GM18907 (cell line): ENCODE measurements at regions not wholly inside any gene's neighbourhood (a gene's known extent, or its start where the extent isn't known, plus 50 kb on each side); places are given as distances from the start of the nearest gene placed in this dataset.
"Not testable (repeated sequence)": the region's sequence is repeated elsewhere in the genome, so short reads cannot be mapped to it uniquely, and the experiment has no call there.

Experiments used
- ATAC-seq: cut with Tn5 transposase; IDR thresholded peaks from one replicate; pipeline ENCODE4 v1.9.1; 2021; ENCODE audit warnings: mild to moderate bottlenecking, moderate library complexity; ENCODE audit not compliant: unreplicated experiment

DNA sequence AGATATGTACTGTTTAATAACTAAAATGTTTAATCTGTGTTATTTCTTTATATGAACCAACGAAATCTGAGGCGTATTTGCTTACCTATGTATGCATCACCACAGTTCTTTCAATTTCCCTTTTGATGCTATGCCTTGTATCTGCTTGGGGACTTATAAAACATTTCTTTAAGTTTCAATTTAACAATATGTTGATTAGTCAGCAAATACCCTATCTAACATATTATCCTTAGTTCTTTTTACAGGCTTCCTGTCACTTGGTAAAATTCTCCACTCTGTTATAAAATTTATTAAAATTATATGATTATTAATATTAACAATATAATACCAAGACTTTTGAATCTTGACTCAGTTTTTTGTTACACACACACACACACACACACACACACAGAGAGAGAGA is 174.3 kb downstream of the CPS1 start:
- no peak for ATAC-seq

DNA sequence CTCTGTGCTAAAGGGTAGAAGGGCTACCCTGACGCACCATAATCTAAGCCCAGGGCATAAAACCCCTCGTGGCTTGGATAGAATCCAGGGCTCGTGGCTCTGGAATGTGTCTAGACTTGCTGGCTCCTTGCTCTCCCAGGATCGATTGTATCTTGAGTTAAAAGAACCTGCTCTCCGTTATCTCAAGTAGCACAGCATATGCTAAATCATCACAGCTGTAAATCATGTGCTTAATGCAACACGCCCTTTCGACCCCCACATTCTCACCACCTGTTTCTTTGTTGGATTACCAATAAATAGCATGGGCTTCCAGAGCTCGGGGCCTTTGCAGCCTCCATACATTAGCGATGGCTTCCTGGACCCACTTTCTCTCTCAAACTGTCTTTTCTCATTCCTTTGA is 190.4 kb downstream of the CPS1 start:
- ATAC-seq = not testable (repeated sequence)

DNA sequence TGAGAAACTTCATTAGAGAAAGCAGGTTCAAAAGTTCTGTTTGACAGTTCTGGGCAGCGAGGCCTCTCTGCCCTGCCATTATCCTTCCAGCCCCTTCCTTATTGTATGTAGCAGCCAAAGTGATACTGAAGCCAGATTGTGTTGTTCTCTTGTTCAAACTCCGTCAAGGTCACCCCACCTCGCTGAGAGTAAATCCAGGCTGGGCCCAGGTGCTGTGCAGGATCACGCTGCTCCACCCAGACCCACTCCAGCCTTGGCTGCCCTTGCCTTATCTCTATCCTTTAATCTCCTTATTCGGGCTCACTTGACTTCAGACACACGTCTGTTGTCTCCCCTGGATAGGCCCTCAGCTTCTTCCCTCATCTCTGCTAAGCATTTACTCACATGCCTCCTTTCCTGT is 196.1 kb downstream of the CPS1 start:
- no peak for ATAC-seq

DNA sequence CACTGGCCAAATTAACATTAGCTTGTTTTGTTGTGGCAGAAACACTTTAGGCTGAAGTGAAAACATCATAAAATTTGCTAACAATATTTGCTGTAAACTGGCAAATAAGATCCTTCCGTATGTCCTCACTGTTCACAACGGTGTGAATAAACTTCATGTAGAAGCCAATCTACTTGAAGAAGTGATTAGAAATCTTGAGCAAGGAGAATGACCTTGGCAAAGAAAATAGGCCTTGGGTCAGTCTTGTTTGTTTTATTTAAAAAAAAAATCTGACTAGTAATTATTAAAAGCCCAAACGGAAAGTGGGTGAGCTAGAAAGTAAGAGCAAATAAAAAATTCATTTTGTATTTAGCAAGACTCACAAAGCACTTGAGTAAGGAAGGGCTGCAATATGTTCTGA is 197.0 kb downstream of the CPS1 start:
- ATAC-seq = no peak

DNA sequence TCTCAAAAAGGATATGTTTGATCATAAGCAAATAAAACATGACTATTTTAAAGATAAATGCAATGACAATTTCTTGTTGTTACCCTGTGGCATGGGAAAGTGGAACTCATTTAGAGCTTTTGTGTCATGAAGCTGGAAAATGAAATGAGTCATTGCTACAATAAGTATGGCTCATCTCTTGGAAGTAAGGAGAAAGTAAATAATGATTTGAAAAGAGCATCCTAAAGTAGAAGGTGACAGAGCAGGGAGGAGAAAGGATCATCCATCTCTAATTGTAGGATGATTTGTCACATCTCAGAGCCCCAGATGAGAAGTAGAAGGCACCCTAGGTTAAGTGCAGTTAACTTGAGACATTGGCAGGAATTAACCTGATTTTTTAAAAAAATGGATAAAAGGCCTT is 200.5 kb downstream of the CPS1 start:
- ATAC-seq = no peak

DNA sequence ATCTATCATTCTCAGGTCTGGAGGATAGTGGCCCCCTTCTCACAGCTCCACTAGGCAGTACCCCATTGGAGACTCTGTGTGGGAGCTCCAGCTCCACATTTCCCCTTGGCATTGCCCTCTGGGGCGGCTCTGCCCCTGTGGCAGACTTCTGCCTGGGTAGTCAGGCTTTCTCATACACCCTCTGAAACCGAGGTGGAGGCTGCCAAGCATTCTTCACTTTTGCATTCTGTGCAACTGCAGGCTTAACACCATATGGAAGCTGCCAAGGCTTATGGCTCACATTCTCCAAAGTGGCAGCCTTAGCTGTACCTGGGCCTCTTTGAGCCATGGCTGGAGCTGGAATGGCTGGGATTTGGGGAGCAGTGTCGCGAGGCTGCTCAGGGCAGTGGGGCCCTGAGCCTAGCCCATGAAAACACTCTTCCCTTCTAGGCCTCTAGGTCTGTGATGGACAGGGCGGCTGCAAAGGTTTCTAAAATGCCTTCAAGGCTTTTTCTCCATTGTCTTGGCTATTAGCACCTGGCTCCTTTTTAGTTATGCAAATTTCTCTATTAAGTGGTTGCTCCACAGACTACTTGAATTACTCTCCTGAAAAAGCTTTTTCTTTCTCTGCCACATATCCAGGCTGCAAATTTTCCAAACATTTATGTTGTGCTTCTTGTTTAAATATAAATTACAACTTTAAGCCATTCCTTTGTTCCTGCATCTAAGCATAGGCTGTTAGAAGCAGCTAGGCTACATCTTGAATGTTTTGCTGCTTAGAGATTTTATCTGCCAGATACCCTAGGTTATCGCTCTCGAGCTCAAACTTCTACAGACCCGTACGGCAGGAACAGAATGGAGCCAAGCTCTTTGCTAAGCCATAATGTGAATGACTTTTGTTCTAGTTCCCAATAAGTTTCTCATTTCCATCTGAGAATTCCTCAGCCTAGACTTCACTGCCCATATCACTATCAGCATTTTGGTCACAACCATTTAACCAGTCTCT is 206.5 kb downstream of the CPS1 start:
- ATAC-seq = no peak

DNA sequence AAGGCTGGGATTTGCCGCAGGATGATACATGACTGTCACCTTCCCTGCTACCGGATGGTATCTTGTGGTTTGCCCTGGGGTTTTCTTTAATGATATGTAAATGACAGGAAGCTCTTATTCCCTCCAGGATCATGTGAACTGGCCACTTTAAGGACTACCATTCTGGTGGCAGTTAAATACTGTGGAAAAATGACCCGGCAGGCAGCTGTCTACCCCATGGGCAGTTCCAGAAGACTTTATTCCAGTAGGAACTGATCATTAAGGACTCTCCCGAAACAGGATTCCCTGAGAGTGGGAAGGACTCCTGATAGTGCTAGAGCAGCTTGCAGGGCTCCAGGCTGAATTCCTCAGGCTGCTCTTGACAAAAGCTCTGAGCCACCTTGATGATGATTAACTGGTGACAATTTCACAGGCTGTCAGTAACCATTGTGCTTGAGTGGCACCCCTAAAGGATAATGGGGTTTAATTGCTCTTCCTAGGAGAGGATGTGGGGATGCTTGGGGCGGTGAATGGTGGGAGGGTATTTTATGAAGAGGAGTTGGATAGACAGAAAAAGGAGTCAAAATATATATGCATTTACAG is 212.0 kb downstream of the CPS1 start:
- ATAC-seq = no peak

DNA sequence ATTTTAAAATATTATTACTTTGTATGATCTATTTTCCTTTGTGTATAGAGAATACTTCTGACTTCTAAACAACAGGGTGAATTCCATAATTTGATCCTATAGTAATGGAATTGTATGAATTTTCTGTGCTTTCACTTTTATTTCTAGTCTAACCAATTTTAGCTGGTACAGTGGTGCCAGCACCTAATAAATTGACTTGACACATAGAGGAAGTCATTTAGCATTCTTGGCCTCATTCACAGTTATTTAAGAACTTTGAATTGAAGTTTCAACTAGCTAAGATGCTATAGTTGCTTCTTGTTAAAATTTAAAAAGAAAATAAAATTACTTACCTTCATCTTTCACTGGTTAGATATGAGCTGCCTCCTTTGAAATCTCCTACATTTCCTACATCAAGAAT is 220.4 kb downstream of the CPS1 start:
- ATAC-seq = no peak

DNA sequence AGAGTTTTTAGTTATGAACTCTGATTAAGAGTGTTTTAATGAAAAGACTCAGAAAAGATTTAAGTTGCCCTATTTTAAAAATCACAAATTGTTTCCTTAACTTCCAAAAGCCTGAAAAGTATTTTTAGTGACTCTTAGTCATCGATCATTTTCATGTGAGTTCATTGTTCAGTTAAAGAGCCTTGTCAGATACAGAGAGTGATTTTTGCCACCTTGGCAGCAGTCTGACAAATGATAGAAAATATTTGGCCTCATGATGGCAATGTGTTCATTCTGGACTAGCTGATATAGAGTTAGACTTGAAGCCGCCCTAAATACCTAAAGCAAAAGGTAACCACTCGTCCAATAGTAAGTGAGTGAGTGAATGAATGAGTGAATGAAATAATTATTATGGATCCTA is 225.8 kb downstream of the CPS1 start:
- ATAC-seq = no peak

DNA sequence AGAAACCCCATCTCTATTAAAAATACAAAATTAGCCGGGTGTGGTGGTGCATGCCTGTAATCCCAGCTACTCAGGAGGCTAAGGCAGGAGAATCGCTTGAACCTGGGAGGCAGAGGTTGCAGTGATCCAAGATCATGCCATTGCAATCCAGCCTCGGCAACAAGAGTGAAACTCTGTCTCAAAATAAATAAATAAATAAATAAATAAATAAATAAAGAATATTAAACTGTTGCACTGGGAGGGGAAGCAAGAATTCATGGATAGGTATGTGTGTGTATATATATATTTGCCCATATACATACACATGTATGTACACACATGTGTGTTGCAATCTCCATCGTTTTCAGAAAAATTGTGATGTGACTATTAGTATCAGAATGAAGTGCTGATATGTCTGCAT is 231.4 kb downstream of the CPS1 start:
- not testable (repeated sequence) for ATAC-seq

DNA sequence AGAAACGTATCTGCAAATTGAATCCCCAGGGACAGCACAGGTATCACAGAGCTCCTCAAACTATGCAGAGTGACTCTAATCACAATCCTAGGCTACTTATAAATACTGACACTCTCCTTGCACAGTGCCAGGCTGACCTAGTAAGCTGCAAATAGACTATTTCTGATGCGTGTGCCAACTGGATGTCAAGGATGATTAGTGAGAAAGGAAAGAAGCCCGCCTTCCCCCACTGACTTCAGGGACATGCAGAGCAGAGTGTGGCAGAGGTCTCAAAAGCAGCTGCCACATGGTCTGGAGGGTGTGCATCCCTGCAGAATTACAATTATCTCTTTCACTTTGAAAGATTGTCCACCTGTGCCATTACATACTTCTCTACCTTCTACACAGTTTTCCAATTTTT is 235.6 kb downstream of the CPS1 start:
- ATAC-seq = no peak

DNA sequence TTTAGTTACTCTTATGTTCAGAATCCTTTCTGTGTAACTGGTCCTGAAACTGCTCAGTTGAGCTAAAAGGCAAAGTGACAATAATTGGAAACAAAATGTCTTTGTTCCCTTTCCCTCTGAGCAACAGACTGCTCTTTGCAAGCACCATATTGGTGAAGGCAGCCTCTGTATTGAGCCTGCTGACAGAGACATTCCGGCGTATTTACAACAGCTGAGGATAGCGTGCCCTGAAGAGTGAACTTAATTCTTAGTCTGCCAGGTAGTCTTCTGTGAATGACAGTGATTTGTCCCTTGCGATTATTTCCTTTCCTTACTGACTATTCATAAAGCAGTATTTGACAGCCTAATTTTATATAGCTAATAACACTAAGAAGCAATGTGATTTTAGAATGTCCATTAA is 239.1 kb downstream of the CPS1 start:
- no peak for ATAC-seq

DNA sequence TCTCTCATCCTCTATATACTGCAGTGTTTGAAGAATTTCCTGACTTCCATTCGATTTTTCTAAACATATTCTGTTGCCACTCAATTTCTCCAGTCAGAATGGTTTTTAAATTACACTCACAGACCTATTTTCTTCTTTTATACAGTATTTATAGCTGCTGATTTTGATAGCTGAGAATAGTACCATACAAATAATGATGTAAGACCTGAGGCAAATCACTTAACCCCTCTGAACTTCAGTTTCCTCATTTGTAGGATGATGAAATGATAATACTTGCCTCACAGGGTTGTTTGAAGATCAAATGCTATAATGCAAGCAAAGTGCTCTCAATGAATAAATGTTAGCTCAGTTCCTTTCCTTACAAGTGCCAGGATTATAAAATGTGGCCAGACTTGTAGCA is 241.8 kb downstream of the CPS1 start:
- no peak for ATAC-seq

DNA sequence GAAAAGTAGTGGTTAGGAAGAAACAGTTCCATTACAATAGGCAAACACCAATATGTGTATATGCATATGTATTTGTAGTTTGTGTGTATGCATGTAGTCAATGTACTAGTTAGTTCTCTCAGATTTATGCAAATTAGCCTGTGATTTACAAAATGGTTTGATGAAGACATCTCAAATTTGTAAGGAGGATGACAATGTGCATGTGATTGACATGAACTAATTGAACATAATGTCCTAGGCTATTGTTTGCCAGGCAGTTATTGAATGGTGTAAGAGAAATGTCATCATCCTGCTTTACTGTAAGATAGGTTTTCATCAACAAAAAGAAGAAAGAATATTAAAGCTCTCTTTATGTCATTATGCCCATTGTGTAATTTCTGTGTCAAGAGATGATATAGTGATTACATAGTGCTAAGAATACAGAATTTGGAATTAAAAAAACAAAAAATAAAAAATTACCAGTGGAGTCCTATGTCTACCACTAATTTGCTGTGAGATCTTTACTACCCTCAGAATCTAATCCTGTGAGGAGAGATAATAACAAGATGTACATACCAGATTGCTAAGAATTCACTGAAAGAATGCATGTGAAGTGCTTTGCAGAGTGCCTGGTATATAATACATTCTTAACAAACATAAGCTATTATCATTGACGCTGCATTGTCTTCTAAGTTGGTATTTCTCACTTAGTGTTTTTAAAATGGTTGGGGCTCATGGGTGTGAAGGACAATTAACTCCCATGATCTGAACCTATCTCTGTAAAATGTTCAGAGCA is 258.0 kb downstream of the CPS1 start:
- no peak for ATAC-seq

DNA sequence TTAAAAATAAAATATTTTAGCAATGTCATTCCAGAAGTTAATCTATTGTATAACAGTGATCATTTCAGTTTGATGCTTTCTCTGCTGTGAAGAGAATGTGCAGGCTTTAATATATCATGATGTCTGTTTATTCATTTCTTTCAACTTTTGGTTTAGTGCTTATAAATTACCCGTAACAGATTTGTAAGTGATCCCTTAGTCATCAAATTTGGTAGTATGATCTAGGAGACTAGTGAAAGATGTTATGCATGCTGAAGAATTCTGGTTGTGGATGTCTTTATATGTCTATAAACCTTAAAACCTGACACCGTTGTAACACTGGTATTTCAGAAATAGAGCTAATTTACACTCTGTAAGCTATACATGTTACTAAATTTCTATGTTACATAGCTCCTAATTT is 260.4 kb downstream of the CPS1 start:
- ATAC-seq = no peak

DNA sequence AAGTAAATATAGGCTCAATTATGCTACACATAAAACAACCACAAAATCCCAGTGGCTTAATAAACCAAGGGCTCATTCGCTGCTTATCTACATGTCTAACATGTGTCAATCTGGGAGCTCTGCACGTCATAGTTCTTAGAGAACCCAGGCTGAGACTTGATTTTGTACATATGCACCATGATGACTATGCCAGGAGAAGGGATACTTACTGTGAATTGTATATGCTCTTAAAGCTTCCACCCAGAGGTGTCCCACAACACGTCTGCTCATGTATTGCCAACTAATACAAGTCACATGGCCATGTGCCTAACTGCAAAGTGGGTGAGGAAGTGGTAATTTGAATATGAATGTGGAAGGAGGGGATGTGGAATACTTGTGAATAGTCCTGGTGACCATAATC is 262.1 kb downstream of the CPS1 start:
- ATAC-seq = no peak

DNA sequence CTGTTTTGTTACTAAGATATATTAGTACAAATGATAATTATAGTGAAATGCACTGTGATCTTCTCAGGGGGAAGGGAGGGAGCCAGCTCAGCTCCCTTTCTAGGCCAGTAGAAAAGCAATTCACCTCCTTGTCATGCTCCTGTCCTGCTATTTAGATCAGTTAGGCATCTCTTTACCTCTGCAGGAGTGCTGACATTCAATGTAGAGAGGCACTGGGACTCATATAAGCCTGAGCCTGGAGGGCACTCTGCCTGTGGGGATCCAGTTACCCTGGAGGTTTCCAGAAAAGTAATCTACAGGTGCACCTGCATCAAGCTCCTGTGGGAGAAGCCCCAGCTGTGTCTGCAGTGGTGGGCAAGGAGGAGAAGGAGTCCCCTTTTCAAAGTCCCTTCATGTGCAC is 277.0 kb downstream of the CPS1 start:
- ATAC-seq = no peak

DNA sequence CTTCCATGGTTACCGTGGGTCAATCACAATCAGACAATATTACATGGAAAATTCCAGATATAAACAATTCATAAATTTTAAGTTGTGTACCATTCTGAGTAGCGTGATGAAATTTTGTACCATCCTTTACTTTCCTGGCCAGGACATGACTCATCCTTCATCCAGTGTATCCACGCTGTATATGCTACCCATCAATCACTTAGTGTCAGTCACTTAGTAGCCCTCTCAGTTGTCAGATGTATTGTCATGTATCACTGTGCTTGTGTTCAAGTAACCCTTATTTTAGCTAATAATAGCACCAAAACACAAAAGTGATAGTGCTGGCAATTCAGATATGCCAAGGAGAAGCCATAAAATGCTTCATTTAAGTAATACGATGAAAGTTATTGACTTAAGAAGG is 282.6 kb downstream of the CPS1 start:
- ATAC-seq = no peak

DNA sequence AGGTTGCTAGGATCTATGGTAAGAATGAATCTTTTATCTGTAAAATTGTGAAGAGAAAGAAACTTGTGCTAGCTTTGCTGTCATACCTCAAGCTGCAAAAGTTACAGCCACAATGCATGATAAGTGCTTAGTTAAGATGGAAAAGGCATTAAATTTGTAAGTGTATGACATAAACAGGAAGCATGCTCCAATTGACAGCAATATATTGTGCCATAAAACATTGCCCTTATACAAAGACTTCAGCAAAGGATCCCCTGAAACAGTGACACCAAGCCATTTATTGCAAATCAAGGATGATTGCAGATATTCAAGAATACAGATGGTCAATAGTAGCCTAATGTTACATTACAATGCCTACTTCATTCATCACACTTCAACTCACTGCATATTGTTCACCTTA is 283.1 kb downstream of the CPS1 start:
- ATAC-seq = no peak

DNA sequence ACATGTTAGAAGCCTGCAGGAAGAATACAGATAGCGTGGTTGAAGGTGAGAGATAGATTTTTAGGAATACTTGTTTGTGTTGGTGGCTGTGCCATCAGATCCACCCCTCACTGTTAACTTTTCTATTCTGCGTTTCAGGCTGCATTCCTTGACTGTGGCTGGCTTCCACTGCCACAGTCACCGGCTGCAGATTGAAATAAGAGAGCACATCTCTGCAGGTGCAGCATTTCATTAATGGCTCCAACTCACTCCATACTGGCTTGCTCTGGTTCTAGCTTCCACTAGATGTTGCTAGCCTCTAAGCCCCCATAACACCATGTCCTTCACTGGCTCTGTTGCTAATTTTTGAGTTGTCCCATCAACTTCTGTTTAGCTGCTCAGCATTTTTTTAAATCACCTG is 286.5 kb downstream of the CPS1 start:
- no peak for ATAC-seq

DNA sequence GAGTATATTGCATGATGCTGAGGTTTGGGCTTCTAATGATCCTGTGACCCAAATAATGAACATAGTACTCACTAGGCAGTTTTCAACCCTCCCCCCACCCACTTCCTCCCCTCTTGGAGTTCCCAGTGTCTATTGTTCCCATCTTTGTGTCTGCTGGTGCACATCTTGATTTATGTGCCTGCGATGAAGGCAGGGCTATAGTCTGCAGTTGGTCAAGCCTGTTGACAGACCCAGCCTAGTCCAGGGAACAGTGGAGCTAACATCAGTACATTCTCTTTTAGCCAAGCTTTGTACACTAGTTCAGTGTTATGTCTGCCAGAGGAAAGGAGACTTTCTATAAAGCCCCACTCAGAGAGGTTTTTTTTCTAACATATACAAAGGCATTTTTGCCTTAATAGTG is 287.6 kb downstream of the CPS1 start:
- ATAC-seq = no peak

DNA sequence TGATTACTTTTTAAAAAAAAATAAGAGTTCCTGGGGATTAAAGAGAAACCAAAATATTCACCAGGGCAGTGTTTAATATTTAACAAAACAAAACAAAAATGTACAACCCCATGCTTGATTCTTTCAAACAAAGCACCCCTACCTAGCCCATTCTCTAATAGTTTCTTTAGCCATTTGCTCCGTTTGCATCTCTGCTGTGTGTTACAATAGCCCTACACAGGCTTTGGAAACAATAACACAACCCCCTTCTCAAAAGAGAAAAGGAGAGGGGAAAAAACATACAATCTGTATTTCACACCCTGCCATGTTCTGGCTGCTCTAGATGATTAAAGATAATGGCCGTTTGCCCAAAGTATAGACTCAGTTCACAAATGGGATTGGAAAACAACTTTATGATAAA is 302.9 kb downstream of the CPS1 start:
- ATAC-seq = no peak
